Keratinocyte (primary cell): ENCODE measurements at regions not wholly inside any gene's neighbourhood (a gene's known extent, or its start where the extent isn't known, plus 50 kb on each side); places are given as distances from the start of the nearest gene placed in this dataset.

Source experiments
- DNase-seq: peaks from one replicate; pipeline ENCODE4 v3.0.0-alpha.2; 2011; ENCODE audit warnings: low read depth, missing footprints, low spot score
- FAIRE-seq: peaks from 2 replicates; lab custom pipeline; 2011; peaks lifted over from hg19 to GRCh38; lab: Jason Lieb, UNC
- H2AFZ ChIP-seq: 2 replicates; pipeline ENCODE4 v1.6.0; 2012; ENCODE audit warnings: low read length, control low read depth, inconsistent platforms; ENCODE audit not compliant: control insufficient read depth
- H3K27ac ChIP-seq: 2 replicates; pipeline ENCODE4 v1.5.1; 2011; ENCODE audit warnings: low read length; ENCODE audit not compliant: control insufficient read depth, insufficient read depth
- H3K27me3 ChIP-seq: 3 replicates; pipeline ENCODE4 v1.6.0; 2011; ENCODE audit warnings: low read length; ENCODE audit not compliant: control insufficient read depth, insufficient read depth; ENCODE audit errors: extremely low read depth
- H3K36me3 ChIP-seq, 2 experiments: 2 replicates in 1 of 2; 3 replicates in 1 of 2; pipeline ENCODE4 v1.5.1; 2011; ENCODE audit warnings: low read length in 2 of 2, mild to moderate bottlenecking in 1 of 2; ENCODE audit not compliant: control insufficient read depth in 2 of 2, insufficient read depth in 2 of 2; ENCODE audit errors: extremely low read depth in 1 of 2
- H3K4me1 ChIP-seq: 3 replicates; pipeline ENCODE4 v1.5.1; 2011; ENCODE audit warnings: low read length; ENCODE audit not compliant: control insufficient read depth, insufficient read depth; ENCODE audit errors: extremely low read depth
- H3K4me2 ChIP-seq: 3 replicates; pipeline ENCODE4 v1.6.0; 2011; ENCODE audit warnings: low read depth, low read length; ENCODE audit not compliant: control insufficient read depth, insufficient read depth; ENCODE audit errors: extremely low read depth
- H3K4me3 ChIP-seq, 3 experiments: fragments of 200-600 bp in 1 of 3; sonication (generic) in 1 of 3; 2 replicates in 2 of 3; 3 replicates in 1 of 3; pipeline ENCODE4 v1.5.1; 2011 to 2016; ENCODE audit warnings: low read length in 3 of 3, mild to moderate bottlenecking in 3 of 3, control low read depth in 2 of 3, inconsistent platforms in 1 of 3, low read depth in 1 of 3, mixed read lengths in 1 of 3, mixed run types in 1 of 3, moderate library complexity in 1 of 3; ENCODE audit not compliant: control insufficient read depth in 2 of 3, insufficient read depth in 2 of 3; ENCODE audit errors: extremely low read depth in 1 of 3
- H3K79me2 ChIP-seq: 2 replicates; pipeline ENCODE4 v1.6.0; 2012; ENCODE audit warnings: low read length; ENCODE audit not compliant: control insufficient read depth, insufficient read depth
- H3K9ac ChIP-seq: 3 replicates; pipeline ENCODE4 v1.6.0; 2011; ENCODE audit warnings: low read length; ENCODE audit not compliant: control insufficient read depth, insufficient read depth; ENCODE audit errors: extremely low read depth
- H3K9me1 ChIP-seq: 3 replicates; pipeline ENCODE4 v1.6.0; 2011; ENCODE audit warnings: low read length; ENCODE audit not compliant: control insufficient read depth, insufficient read depth; ENCODE audit errors: extremely low read depth
- H3K9me3 ChIP-seq: 2 replicates; pipeline ENCODE4 v1.5.1; 2012; ENCODE audit warnings: low read depth, low read length; ENCODE audit not compliant: control insufficient read depth
- H4K20me1 ChIP-seq: 3 replicates; pipeline ENCODE4 v1.6.0; 2011; ENCODE audit warnings: low read length; ENCODE audit not compliant: control insufficient read depth, insufficient read depth; ENCODE audit errors: extremely low read depth
- CTCF ChIP-seq, 3 experiments: IDR thresholded peaks in 1 of 3; conservative IDR thresholded peaks in 1 of 3; optimal IDR thresholded peaks in 1 of 3; 2 replicates in 2 of 3; 3 replicates in 1 of 3; pipeline versions ENCODE3 to v1.5.1; 2011; ENCODE audit warnings: low read length in 3 of 3, mild to moderate bottlenecking in 3 of 3, moderate library complexity in 2 of 3, control low read depth in 1 of 3, inconsistent platforms in 1 of 3; ENCODE audit not compliant: insufficient read depth in 2 of 3; ENCODE audit errors: extremely low read depth in 1 of 3
- EZH2 ChIP-seq: IDR thresholded peaks from one replicate; pipeline ENCODE4 v1.6.1; 2012; ENCODE audit warnings: inconsistent platforms, mild to moderate bottlenecking, low read length, moderate library complexity
- dilution Hi-C: fragments of 300-500 bp; cut with MboI; formaldehyde crosslinking; loops from one replicate; pipeline ENCODE4 v1.7.0; 2020; ENCODE audit warnings: low sequenced_read_pairs; ENCODE audit not compliant: extremely low pct_ligation_motif_present

GRCh38 chr18:47689371-47689770 lies 241.1 kb downstream of the SMAD2 start:
- Histone ChIP-seq H3K27me3 (no peaks in the 10 kb centered on the region), H3K4me2 (no peak overlapping the region), H3K27ac (no peak overlapping the region), H4K20me1 (no peaks in the 10 kb centered on the region), H3K4me1 (no peaks in the 10 kb centered on the region), H3K4me3 (no peak overlapping the region), H2AFZ (no peak overlapping the region), H3K9me1 (no peaks in the 10 kb centered on the region), H3K9ac (no peak overlapping the region), H3K79me2 (no peaks in the 10 kb centered on the region), H3K36me3 (no peaks in the 10 kb centered on the region), H3K9me3 (no peaks in the 10 kb centered on the region)
- DNase-seq (no peak), FAIRE-seq (no peak)
- dilution Hi-C loops = no loop called here
- no peak for TF ChIP-seq EZH2
- no peak for TF ChIP-seq CTCF (optimal IDR thresholded peaks at IDR 0.05 in 1 of 3, IDR thresholded peaks at IDR 0.05 in 1 of 3, conservative IDR thresholded peaks at IDR 0.05 in 1 of 3; ENCODE audit: extremely low read depth in 1 of 3, insufficient read depth in 2 of 3, low read length in 3 of 3)

GRCh38 chr18:47686806-47687205 lies 243.7 kb downstream of the SMAD2 start:
- no peak for FAIRE-seq
- Histone ChIP-seq H3K27me3 (no peaks in the 10 kb centered on the region), H4K20me1 (no peaks in the 10 kb centered on the region), H3K9me1 (no peaks in the 10 kb centered on the region), H3K36me3 (no peaks in the 10 kb centered on the region), H3K79me2 (no peaks in the 10 kb centered on the region), H3K4me1 (no peaks in the 10 kb centered on the region), H3K27ac (no peak overlapping the region), H3K9me3 (no peaks in the 10 kb centered on the region), H2AFZ (no peak overlapping the region), H3K4me2 (no peak overlapping the region), H3K4me3 (no peak overlapping the region), H3K9ac (no peak overlapping the region)
- dilution Hi-C loops = no loop called here
- DNase-seq = no peak
- TF ChIP-seq CTCF (optimal IDR thresholded peaks at IDR 0.05 in 1 of 3, IDR thresholded peaks at IDR 0.05 in 1 of 3, conservative IDR thresholded peaks at IDR 0.05 in 1 of 3; ENCODE audit: extremely low read depth in 1 of 3, insufficient read depth in 2 of 3, low read length in 3 of 3) (no peak), EZH2 (no peak)
